GM12865 (cell line): ENCODE measurements at regions not wholly inside any gene's neighbourhood (a gene's known extent, or its start where the extent isn't known, plus 50 kb on each side); places are given as distances from the start of the nearest gene placed in this dataset.

Experiments used
- DNase-seq: peaks from one replicate; pipeline ENCODE4 v3.0.0; 2010; ENCODE audit warnings: low read depth
- H3K4me3 ChIP-seq: 2 replicates; pipeline ENCODE4 v1.5.1; 2011; ENCODE audit warnings: mild to moderate bottlenecking, low read depth, low read length, control low read depth
- CTCF ChIP-seq: IDR thresholded peaks from 2 replicates; pipeline ENCODE4 v1.5.1; 2011; ENCODE audit warnings: low read length, control low read depth, low read depth, inconsistent platforms; ENCODE audit not compliant: insufficient read depth; ENCODE audit errors: missing control alignments

DNA sequence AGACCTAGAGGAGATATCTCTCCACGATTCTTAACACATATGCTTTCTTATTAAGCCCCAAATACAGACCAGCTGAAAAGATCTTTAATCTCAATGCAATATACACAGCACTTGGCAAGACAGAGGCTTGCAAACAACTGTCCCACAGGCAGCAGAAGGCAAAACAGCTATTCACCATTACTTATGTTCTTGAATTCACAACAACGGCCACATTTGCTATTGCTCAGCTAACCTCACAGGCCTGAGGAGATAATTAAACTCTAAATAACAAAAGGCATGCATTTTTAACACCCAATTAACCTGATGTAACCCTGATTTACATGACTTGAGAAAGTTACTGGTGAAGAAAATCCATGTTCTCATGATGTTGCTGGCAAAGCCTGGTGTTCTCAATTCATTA is 216.4 kb downstream of the CRPPA start:
- no peak overlapping the region for H3K4me3 ChIP-seq
- DNase-seq = no peak
- no peak for TF ChIP-seq CTCF

DNA sequence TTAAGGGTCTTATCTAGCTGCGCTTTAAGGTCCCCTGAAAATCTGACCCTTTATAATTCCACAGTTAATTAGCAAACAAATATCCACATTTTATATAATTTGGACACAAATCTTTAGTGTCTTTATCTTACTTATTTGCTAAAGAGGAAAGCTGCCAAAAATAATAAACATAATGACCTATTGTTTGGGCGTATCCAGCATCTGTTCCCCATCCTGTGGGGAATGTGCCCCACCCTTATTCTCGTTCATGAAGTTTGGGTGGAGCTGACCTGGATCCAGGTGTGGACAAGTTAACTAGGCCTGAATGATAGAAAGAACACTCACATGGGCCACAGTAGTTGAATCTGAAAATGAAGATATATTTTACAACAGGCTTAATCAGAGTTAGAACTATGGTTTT is 218.3 kb downstream of the CRPPA start:
- no peak overlapping the region for H3K4me3 ChIP-seq
- DNase-seq = no peak
- TF ChIP-seq CTCF = no peak

DNA sequence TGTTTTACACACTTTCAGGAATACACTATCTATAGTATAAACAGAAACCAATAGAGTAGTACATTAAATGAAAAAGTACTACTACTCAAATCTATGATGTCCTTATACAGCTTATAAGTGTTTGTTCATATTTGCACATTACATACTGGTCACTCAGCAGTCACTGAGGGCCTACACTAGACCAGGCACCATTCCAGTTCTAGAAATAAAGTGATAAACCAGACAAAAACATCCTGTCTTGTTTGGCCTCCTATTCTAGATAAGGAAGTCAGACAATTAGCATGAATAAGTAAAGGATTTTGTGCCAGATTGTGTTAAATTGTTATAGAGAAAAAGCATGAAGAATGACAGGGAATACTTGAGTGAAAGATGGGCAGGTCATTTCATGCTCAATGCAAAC is 219.0 kb downstream of the CRPPA start:
- no peak overlapping the region for H3K4me3 ChIP-seq
- DNase-seq = no peak
- no peak for TF ChIP-seq CTCF

DNA sequence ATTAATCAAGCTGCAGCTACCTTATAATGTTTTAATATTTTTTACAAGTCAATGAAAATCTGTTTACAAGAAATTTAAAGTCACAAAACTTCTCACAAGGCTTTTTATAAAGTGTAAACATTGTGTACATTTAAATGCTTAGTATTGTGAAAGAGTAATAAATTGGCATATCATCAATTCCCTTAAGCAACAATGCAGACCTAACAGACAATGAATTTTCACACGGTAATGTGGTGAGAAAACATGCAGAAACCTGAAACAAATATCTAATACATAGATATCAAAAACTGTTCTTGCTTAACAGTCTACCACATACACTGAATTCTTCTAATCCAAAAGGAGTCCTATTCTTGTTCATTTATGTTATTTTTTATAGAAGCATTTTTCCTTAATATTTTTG is 220.7 kb downstream of the CRPPA start:
- no peak overlapping the region for H3K4me3 ChIP-seq
- no peak for TF ChIP-seq CTCF
- DNase-seq = no peak

- no peak for TF ChIP-seq CTCF
- H3K4me3 ChIP-seq = no peak overlapping the region
- DNase-seq = no peak
These were observed 227.7 kb downstream of the CRPPA start for GRCh38 chr7:16193631-16194030.

DNA sequence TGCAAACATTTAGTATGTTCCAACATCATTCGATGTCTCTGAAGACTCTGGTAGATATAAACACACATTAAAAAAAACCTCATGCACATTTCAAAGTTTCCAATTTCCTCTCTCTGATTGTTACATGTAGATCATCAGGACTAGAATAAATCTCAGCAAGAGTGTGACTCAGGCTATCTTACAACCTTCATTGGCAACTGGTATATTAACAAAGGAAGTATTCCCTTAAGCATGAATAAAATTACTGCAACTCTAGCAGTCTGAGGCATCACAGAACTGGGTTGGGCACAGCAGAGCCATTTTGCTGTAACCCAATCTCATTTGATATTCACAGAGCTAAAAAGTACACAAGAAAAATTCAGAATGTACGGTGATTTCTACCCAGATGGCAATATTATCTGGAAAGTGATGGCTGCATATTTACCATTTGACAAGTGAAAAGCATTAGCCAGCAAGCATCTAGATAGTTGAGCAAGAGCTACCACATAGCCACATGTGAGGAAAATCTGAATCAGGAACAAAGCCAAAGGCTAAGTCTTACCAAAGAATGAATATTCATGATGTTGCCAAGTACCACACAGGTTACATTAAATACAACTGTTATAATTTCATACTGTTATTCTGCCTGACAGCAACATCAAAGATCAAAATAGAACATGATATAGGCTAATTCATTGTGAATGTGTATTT is 232.2 kb downstream of the CRPPA start:
- no peak for DNase-seq

More for the DNA sequence above, 232.2 kb downstream of the CRPPA start:
- H3K4me3 ChIP-seq = no peak overlapping the region
- no peak for TF ChIP-seq CTCF
